H1 (cell line): ENCODE measurements at regions not wholly inside any gene's neighbourhood (a gene's known extent, or its start where the extent isn't known, plus 50 kb on each side); places are given as distances from the start of the nearest gene placed in this dataset.

Source experiments
- CTCF ChIA-PET: fragments of 300-600 bp; sonication (Branson Sonifier 250); formaldehyde crosslinking; loops from one replicate; lab custom pipeline; 2021; ENCODE audit not compliant: partially characterized antibody; lab: Charles Lee
- POLR2A ChIA-PET: fragments of 300-600 bp; sonication (Branson Sonifier 250); formaldehyde crosslinking; loops from one replicate; lab custom pipeline; 2021; ENCODE audit warnings: inconsistent platforms; ENCODE audit not compliant: partially characterized antibody; lab: Charles Lee
- DNase-seq, 2 experiments: peaks; one replicate each; pipeline versions ENCODE4 v3.0.0 to v3.0.0-alpha.2; 2010 to 2022; ENCODE audit warnings: low spot score in 2 of 2, low read depth in 1 of 2, mixed read lengths in 1 of 2
- FAIRE-seq: peaks from 2 replicates; lab custom pipeline; 2011; peaks lifted over from hg19 to GRCh38; lab: Jason Lieb, UNC
- H2AFZ ChIP-seq: 2 replicates; pipeline ENCODE4 v1.8.1; 2012; ENCODE audit warnings: low read length, inconsistent platforms
- H2AK5ac ChIP-seq: 2 replicates; pipeline ENCODE4 v1.6.1; 2013; ENCODE audit warnings: low read depth, low read length
- H2BK120ac ChIP-seq: replicated peaks from 2 replicates; pipeline ENCODE3; 2013; ENCODE audit warnings: low read depth, low read length, inconsistent platforms
- H2BK12ac ChIP-seq: 2 replicates; pipeline ENCODE4 v1.6.1; 2013; ENCODE audit warnings: low read depth, low read length
- H2BK15ac ChIP-seq: 2 replicates; pipeline ENCODE4 v1.6.1; 2013; ENCODE audit warnings: low read length
- H2BK20ac ChIP-seq: 2 replicates; pipeline ENCODE4 v1.6.1; 2013; ENCODE audit warnings: low read length
- H2BK5ac ChIP-seq: 2 replicates; pipeline ENCODE4 v1.6.1; 2013; ENCODE audit warnings: low read depth, low read length
- H3K14ac ChIP-seq: 2 replicates; pipeline ENCODE4 v1.6.1; 2013; ENCODE audit warnings: inconsistent platforms; ENCODE audit not compliant: insufficient read length
- H3K18ac ChIP-seq: 2 replicates; pipeline ENCODE4 v1.6.1; 2013; ENCODE audit warnings: low read length; ENCODE audit errors: extremely low read depth
- H3K23ac ChIP-seq: 2 replicates; pipeline ENCODE4 v1.6.1; 2013; ENCODE audit warnings: inconsistent platforms; ENCODE audit not compliant: insufficient read length
- H3K23me2 ChIP-seq: 2 replicates; pipeline ENCODE4 v1.6.1; 2013; ENCODE audit warnings: low read depth, low read length
- H3K27ac ChIP-seq: 2 replicates; pipeline ENCODE4 v1.6.1; 2011; ENCODE audit warnings: low read depth, low read length, inconsistent platforms
- H3K27me3 ChIP-seq, 4 experiments: replicated peaks in 1 of 4; 1 replicate in 1 of 4; 2 replicates in 3 of 4; pipeline versions ENCODE4 v1.6.1 to v1.8.1; 2011 to 2013; ENCODE audit warnings: low read length in 3 of 4, mild to moderate bottlenecking in 3 of 4, inconsistent platforms in 2 of 4, mixed read lengths in 2 of 4, moderate library complexity in 1 of 4; ENCODE audit not compliant: control insufficient read depth in 3 of 4, insufficient read depth in 3 of 4; ENCODE audit errors: extremely low read depth in 1 of 4
- H3K36me3 ChIP-seq, 4 experiments: 2 replicates each; pipeline versions ENCODE4 v1.6.1 to v1.8.1; 2011 to 2013; ENCODE audit warnings: mild to moderate bottlenecking in 4 of 4, low read length in 3 of 4, moderate library complexity in 2 of 4, control low read depth in 1 of 4, inconsistent platforms in 1 of 4; ENCODE audit not compliant: insufficient read depth in 4 of 4, control insufficient read depth in 2 of 4
- H3K4ac ChIP-seq: replicated peaks from 2 replicates; pipeline ENCODE3; 2013; ENCODE audit warnings: low read length, low read depth, mixed read lengths, inconsistent platforms; ENCODE audit not compliant: insufficient read length
- H3K4me1 ChIP-seq, 4 experiments: replicated peaks in 1 of 4; 1 replicate in 1 of 4; 2 replicates in 3 of 4; pipeline versions ENCODE4 v1.6.1 to v1.8.1; 2011 to 2013; ENCODE audit warnings: low read length in 3 of 4, inconsistent platforms in 2 of 4, mixed read lengths in 1 of 4; ENCODE audit not compliant: insufficient read depth in 4 of 4, control insufficient read depth in 3 of 4
- H3K4me2 ChIP-seq, 2 experiments: 2 replicates each; pipeline versions ENCODE4 v1.6.1 to v1.8.1; 2011 to 2013; ENCODE audit warnings: low read depth in 2 of 2, low read length in 2 of 2, control low read depth in 1 of 2, inconsistent platforms in 1 of 2, mild to moderate bottlenecking in 1 of 2; ENCODE audit not compliant: insufficient read depth in 1 of 2
- H3K4me3 ChIP-seq, 4 experiments: fragments of 200-600, 300-600 bp in 1 of 4; sonication (generic), shearing (Covaris generic), sonication (Bioruptor Twin) in 1 of 4; 2 replicates each; pipeline versions ENCODE4 v1.5.1 to v1.8.1; 2011 to 2016; ENCODE audit warnings: low read length in 4 of 4, low read depth in 3 of 4, control low read depth in 2 of 4, inconsistent platforms in 2 of 4, mild to moderate bottlenecking in 2 of 4, mixed read lengths in 1 of 4, moderate library complexity in 1 of 4; ENCODE audit not compliant: insufficient read depth in 2 of 4; ENCODE audit errors: extremely low read depth in 1 of 4
- H3K56ac ChIP-seq: replicated peaks from 2 replicates; pipeline ENCODE3; 2013; ENCODE audit warnings: low read depth, mild to moderate bottlenecking, mixed read lengths, low read length, inconsistent platforms; ENCODE audit not compliant: insufficient read length
- H3K79me1 ChIP-seq: 2 replicates; pipeline ENCODE4 v1.6.1; 2013; ENCODE audit warnings: low read depth, low read length, control low read depth
- H3K79me2 ChIP-seq, 2 experiments: 2 replicates each; pipeline versions ENCODE4 v1.6.1 to v1.8.1; 2012 to 2013; ENCODE audit warnings: low read length in 2 of 2, mild to moderate bottlenecking in 2 of 2, inconsistent platforms in 1 of 2; ENCODE audit not compliant: insufficient read depth in 2 of 2, control insufficient read depth in 1 of 2
- H3K9ac ChIP-seq, 4 experiments: replicated peaks in 1 of 4; 1 replicate in 1 of 4; 2 replicates in 3 of 4; pipeline versions ENCODE4 v1.6.1 to v1.8.1; 2011 to 2013; ENCODE audit warnings: low read depth in 3 of 4, low read length in 3 of 4, control low read depth in 2 of 4, mild to moderate bottlenecking in 2 of 4, moderate library complexity in 2 of 4, inconsistent platforms in 1 of 4; ENCODE audit errors: extremely low read depth in 1 of 4
- H3K9me3 ChIP-seq, 2 experiments: 2 replicates each; pipeline versions ENCODE4 v1.6.1 to v1.8.1; 2012 to 2013; ENCODE audit warnings: mild to moderate bottlenecking in 2 of 2, moderate library complexity in 2 of 2, control low read depth in 1 of 2, inconsistent platforms in 1 of 2, low read depth in 1 of 2, low read length in 1 of 2, mixed read lengths in 1 of 2; ENCODE audit not compliant: insufficient read depth in 2 of 2
- H4K20me1 ChIP-seq, 2 experiments: replicated peaks in 1 of 2; 2 replicates each; pipeline versions ENCODE3 to v1.8.1; 2011 to 2013; ENCODE audit warnings: inconsistent platforms in 2 of 2, low read length in 2 of 2, mild to moderate bottlenecking in 1 of 2; ENCODE audit not compliant: insufficient read depth in 2 of 2, control insufficient read depth in 1 of 2
- H4K5ac ChIP-seq: 2 replicates; pipeline ENCODE4 v1.6.1; 2013; ENCODE audit warnings: low read length, low read depth, mixed read lengths, inconsistent platforms; ENCODE audit not compliant: insufficient read length
- H4K8ac ChIP-seq: 2 replicates; pipeline ENCODE4 v1.8.0; 2013; ENCODE audit warnings: mild to moderate bottlenecking, moderate library complexity, low read length, inconsistent platforms; ENCODE audit not compliant: insufficient read depth; ENCODE audit errors: extremely low read depth
- H4K91ac ChIP-seq: replicated peaks from 2 replicates; pipeline ENCODE3; 2013; ENCODE audit warnings: low read length, mixed read lengths, inconsistent platforms; ENCODE audit not compliant: insufficient read length
- BRCA1 ChIP-seq: IDR thresholded peaks from 2 replicates; pipeline ENCODE4 v1.6.1; 2012; ENCODE audit warnings: low read depth, low read length, improper control_type of control experiment
- CEBPB ChIP-seq: IDR thresholded peaks from 2 replicates; pipeline ENCODE4 v1.6.1; 2012; ENCODE audit warnings: low read depth, low read length
- CTBP2 ChIP-seq: IDR thresholded peaks from 2 replicates; pipeline ENCODE4 v1.7.0; 2011; ENCODE audit warnings: borderline replicate concordance, mild to moderate bottlenecking, moderate library complexity, mixed read lengths, low read length; ENCODE audit not compliant: insufficient read depth, insufficient read length
- EZH2 ChIP-seq: fragments of 200-600 bp; sonication (generic); IDR thresholded peaks from 2 replicates; pipeline ENCODE4 v1.7.1; 2012; ENCODE audit warnings: low read depth, mild to moderate bottlenecking, moderate library complexity, low read length, inconsistent platforms; ENCODE audit not compliant: severe bottlenecking
- GTF2F1 ChIP-seq: IDR thresholded peaks from 2 replicates; pipeline ENCODE4 v1.6.1; 2012; ENCODE audit warnings: low read depth, low read length, improper control_type of control experiment, borderline replicate concordance
- KDM5A ChIP-seq: fragments of 200-600 bp; IDR thresholded peaks from 2 replicates; pipeline ENCODE4 v1.7.1; 2012; ENCODE audit warnings: mild to moderate bottlenecking, low read length, inconsistent platforms, mixed read lengths
- NANOG ChIP-seq: IDR thresholded peaks from 2 replicates; pipeline ENCODE4 v1.6.1; 2011; ENCODE audit warnings: low read length, low read depth, mild to moderate bottlenecking, inconsistent platforms; ENCODE audit not compliant: insufficient read depth, poor library complexity, severe bottlenecking
- SIRT6 ChIP-seq: IDR thresholded peaks from one replicate; pipeline ENCODE4 v1.7.1; 2012; ENCODE audit warnings: low read length, inconsistent platforms
- SIX5 ChIP-seq: IDR thresholded peaks from 2 replicates; pipeline ENCODE4 v1.6.1; 2011; ENCODE audit warnings: mild to moderate bottlenecking, low read depth, low read length
- TAF7 ChIP-seq: optimal IDR thresholded peaks from 2 replicates; pipeline ENCODE3; 2011; ENCODE audit warnings: low read depth, mild to moderate bottlenecking, inconsistent platforms, low read length, moderate library complexity, borderline replicate concordance
- TBP ChIP-seq: IDR thresholded peaks from 2 replicates; pipeline ENCODE4 v1.6.1; 2011; ENCODE audit warnings: low read depth, low read length, improper control_type of control experiment
- TCF12 ChIP-seq: IDR thresholded peaks from 2 replicates; pipeline ENCODE4 v1.6.1; 2011; ENCODE audit warnings: low read depth, mild to moderate bottlenecking, low read length
- TEAD4 ChIP-seq: IDR thresholded peaks from 2 replicates; pipeline ENCODE4 v1.6.1; 2012; ENCODE audit warnings: low read depth, low read length, inconsistent platforms, mixed read lengths
- YY1 ChIP-seq: IDR thresholded peaks from 2 replicates; pipeline ENCODE4 v1.6.1; 2011; ENCODE audit warnings: low read depth, mild to moderate bottlenecking, low read length
- WGBS, 2 experiments: shearing (Covaris generic) in 1 of 2; methylation state at CpG; one replicate each; pipeline versions ENCODE4 v1.1.6 to v1.1.7; 2013 to 2015; ENCODE audit warnings: low lambda C conversion rate in 2 of 2, mixed read lengths in 2 of 2, inconsistent platforms in 1 of 2, low coverage in 1 of 2, missing lambda C conversion rate in 1 of 2; ENCODE audit not compliant: insufficient replicate concordance in 2 of 2, insufficient coverage in 1 of 2, insufficient read length in 1 of 2; ENCODE audit errors: extremely low coverage in 1 of 2, missing lambda C conversion rate in 1 of 2; 5-methylcytosine and 5-hydroxymethylcytosine counted together

DNA sequence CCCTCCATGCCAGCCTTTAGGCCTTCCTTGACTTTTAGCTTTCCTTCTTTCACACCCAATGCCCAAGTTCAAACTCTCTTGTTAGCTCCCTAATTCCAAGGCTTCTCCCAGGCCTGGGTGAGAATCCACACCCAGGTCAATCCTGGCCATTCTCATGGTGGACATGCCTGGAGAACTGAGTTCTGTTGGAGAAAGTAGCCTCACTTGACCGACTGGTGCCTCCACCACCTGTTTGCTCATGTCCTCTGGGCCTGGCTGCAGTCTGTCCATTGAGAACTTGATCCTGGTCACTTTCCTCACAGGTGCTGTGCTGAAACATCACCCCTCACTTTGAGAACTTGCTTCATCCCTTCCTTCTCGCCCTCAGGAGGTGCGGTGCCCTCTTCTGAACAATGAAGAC, 189.1 kb upstream of the TWIST2 start (continued):
- no peak for TF ChIP-seq SIX5

DNA sequence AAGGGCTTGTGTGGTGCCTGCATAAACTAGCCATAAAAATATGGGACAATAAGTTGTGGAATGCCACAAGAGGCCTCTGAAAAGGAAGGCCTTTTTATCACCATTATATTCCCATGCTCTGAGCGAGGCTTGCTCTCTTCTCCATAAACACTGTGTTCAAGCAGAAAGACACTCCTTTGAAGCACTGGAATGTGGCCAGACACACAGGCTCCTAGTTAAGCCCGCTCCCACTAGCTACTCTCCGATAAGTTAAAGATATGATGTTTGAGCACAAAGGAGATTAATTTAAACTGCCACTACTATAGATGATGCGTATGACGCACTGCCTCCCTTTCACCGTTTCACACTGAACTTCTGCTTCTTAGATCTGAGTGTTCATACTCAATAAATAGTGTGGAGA, 188.7 kb upstream of the TWIST2 start:
- Histone ChIP-seq H3K4ac (no peak overlapping the region), H2AK5ac (no peak overlapping the region), H3K56ac (no peak overlapping the region), H4K8ac (no peak overlapping the region), H3K23me2 (no peaks in the 10 kb centered on the region), H2AFZ (no peak overlapping the region), H3K4me1 (peaks cover 0 to 11% (median 4%) of the 10 kb centered on the region in 4 experiments; a peak in 3 of 7 replicates), H3K79me1 (no peaks in the 10 kb centered on the region), H3K36me3 (no peaks in the 10 kb centered on the region), H4K5ac (no peak overlapping the region), H3K27me3 (no peaks in the 10 kb centered on the region; a peak in 1 of 7 replicates), H4K20me1 (no peaks in the 10 kb centered on the region), H3K9ac (no peak overlapping the region), H3K18ac (no peak overlapping the region), H3K27ac (no peak overlapping the region), H2BK5ac (no peak overlapping the region), H2BK15ac (no peak overlapping the region), H3K79me2 (no peaks in the 10 kb centered on the region), H2BK12ac (no peak overlapping the region), H3K23ac (no peak overlapping the region), H3K4me2 (no peak overlapping the region), H2BK20ac (no peak overlapping the region), H3K14ac (no peak overlapping the region), H3K4me3 (no peak overlapping the region), H3K9me3 (no peaks in the 10 kb centered on the region), H4K91ac (no peak overlapping the region), H2BK120ac (no peak overlapping the region)
- CTCF ChIA-PET: interaction anchor here (1.3 kb wide), 1 partner anchor 966 kb away, joined by 3 read pairs; no protein-coding TSS in a partner anchor
- WGBS, 2 experiments: 97% methylated on average over 6 of the region's 6 CpGs; no CpG with 5 or more reads in 1 of the 2 experiments
- FAIRE-seq: no peak
- POLR2A ChIA-PET: no interaction called here
- DNase-seq: no peak
- TF ChIP-seq EZH2 (no peak), CTBP2 (no peak), BRCA1 (no peak), TAF7 (no peak), TEAD4 (no peak), GTF2F1 (no peak), TCF12 (no peak), CEBPB (no peak), KDM5A (no peak), NANOG (no peak), SIRT6 (no peak), YY1 (no peak), TBP (no peak)
